ENCODE measurements at regions not wholly inside any gene's neighbourhood (a gene's known extent, or its start where the extent isn't known, plus 50 kb on each side); places are given as distances from the start of the nearest gene placed in this dataset.

DNA sequence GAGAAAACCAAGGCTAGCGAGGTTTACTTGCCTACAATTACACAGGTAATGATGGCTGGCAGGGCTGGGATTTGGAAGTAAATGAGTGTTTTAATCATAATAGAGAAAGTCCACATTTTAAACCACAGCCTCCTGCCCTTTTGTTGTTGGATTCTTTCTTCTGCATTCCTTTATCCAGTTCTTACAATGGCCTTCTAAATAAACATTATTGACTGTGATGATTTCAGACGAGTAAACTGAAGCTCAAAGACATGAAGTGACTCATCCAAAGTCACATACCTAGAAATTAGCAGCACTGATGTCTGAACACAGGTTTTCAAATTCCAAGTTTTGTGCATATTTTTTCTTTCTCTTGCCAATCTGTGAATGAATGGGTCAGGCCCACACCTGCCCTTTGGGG is 51.2 kb upstream of the C1QTNF7 start:
- Histone ChIP-seq H3K4me1 (ENCODE audit: control insufficient read depth in 1 of 2, low read depth in 2 of 2) (peaks cover 25 to 80% of the 10 kb centered on the region in 2 donors), H3K27me3 (replicated peaks; ENCODE audit: insufficient read depth) (no peaks in the 10 kb centered on the region), H3K27ac (peak overlapping the region; percentile 29 to 32), H3K9me3 (no peaks in the 10 kb centered on the region), H3K4me3 (no peak overlapping the region), H3K36me3 (no peaks in the 10 kb centered on the region)
- TF ChIP-seq, protein P1, sequence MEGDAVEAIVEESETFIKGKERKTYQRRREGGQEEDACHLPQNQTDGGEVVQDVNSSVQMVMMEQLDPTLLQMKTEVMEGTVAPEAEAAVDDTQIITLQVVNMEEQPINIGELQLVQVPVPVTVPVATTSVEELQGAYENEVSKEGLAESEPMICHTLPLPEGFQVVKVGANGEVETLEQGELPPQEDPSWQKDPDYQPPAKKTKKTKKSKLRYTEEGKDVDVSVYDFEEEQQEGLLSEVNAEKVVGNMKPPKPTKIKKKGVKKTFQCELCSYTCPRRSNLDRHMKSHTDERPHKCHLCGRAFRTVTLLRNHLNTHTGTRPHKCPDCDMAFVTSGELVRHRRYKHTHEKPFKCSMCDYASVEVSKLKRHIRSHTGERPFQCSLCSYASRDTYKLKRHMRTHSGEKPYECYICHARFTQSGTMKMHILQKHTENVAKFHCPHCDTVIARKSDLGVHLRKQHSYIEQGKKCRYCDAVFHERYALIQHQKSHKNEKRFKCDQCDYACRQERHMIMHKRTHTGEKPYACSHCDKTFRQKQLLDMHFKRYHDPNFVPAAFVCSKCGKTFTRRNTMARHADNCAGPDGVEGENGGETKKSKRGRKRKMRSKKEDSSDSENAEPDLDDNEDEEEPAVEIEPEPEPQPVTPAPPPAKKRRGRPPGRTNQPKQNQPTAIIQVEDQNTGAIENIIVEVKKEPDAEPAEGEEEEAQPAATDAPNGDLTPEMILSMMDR (IDR thresholded peaks at IDR 0.05) = no peak
- DNase-seq (ENCODE audit: low spot score) (no peak), ATAC-seq (ENCODE audit: insufficient number of reproducible peaks, low FRiP score, low read depth) (no peak)
